ENCODE measurements at regions not wholly inside any gene's neighbourhood (a gene's known extent, or its start where the extent isn't known, plus 50 kb on each side); places are given as distances from the start of the nearest gene placed in this dataset.

DNA sequence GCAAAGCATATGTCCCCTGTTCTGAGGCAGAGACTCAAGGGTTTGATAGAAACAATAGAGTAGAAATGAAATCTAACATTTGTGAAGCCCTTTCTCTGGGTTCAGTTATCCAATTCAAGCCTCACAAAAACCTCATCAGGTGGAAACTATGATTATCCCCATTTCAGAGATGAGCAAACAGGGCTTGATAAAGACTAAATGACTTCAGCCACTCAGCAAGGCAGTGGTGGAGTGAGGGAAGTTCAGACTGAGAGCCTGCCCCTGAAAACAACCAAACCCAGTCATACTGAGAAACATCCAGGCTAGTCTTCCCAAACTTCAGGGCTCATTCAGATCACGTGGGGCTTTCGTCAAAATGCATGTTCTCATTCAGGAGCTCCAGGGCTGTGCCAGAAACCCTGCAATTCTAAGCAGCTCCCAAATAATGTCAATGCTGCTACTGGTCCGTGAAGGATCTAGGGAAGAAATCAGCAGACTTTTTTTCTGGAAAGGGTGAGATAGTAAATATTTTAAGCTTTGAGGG, 109.6 kb upstream of the KIT start:
- peak; percentile 42 for DNase-seq

- no peak for DNase-seq
Observed at GRCh38 chr4:54548831-54549460, 108.8 kb upstream of the KIT start.

DNA sequence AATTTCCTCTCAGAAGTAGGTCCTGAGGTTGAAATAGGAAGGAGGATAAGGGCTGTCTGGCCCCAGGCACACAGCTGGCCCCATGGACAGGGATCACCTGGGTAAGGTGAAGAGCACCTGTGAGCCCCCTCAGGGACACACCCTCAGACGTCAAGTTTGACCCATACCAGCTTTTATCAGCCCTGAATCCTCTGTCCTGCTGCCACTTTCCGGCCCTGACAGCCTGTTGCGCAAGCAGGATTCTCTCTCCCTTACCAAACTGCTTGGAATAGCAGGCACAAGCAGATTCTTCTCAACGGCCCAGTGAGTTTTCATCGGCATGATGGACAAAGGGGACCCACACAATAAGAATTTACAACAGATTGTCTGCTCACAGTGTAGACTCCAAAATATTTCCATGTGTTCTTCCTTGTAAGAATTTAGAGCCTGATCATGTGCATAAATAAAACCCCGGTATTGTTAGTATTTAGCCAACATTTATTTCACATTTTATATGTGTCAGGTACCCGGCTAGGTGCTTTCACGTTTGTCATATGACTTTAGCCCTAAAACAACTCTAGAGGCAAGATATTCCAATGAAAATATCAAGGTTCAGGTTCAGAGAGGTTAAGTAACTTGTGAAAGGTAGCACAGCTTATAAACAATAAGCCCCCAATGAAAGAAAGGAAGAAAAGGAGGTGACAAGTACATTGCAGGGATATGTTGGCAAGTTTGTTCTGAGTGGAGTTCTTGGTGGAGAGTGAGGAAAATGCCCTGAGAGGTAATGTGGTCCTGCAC, 107.2 kb upstream of the KIT start:
- DNase-seq, result no peak

DNA sequence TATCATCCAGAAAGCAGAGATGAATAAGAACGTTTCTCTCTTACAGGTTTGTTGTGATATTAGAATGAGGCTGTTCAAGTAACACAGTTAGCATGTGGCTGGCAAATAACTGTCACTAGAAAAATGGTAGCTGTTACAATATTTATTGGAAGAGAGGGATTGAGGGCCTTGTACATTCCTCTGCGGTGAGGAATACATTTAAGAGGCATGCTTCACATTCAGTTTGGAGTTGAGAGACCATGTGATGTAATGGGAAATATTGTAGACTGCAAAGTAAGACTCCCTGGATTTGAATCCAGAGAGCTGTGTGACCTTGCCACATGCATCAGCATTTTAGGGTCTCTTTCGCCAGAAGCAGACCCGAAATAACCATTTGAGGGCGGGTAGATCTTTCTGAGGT, 104.8 kb upstream of the KIT start:
- DNase-seq, result no peak

GRCh38 chr4:54554339-54554990, 103.3 kb upstream of the KIT start:
- no peak for DNase-seq

GRCh38 chr4:54556051-54556450, 101.7 kb upstream of the KIT start:
- peak; percentile 83 for DNase-seq

GRCh38 chr4:54556587-54556986, 101.2 kb upstream of the KIT start:
- DNase-seq, result no peak

DNA sequence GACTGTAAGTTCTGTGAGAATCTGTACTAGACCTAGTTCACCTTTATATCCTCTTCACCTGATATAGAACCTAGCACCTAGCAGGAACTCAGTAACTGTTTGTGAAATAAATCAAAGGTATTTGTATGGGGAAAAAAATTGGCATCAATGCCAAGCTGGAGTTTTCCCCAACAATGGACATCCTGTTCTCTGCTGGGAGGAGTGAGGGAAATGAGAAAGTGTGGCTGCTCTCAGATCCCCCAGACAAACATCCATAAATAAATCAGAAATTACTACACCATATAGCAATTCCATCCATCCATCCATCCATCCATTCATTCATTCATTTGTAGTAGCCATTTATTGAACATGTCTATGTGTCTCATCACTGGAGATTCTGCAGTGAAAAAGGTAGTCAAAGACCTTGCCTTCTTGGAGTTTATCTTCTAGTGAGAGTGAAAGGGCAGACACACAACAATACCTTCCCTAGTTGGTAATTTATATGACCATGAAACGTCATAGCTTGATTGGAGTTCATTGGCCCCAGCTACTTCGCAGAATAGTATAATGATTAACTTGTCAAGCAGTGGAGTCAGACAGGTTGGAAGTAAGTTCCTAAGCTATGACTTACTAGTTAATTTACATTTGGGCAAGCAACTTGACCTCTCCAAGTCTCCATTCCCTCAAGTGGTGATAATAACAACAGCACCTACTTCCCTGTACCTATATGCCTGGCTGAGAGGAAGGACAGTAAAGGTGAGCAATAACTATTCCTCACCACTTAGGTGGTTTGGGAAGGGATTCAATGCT, 98.7 kb upstream of the KIT start:
- DNase-seq, result no peak

- no peak for DNase-seq
Observed at GRCh38 chr4:54560513-54560912, 97.2 kb upstream of the KIT start.

DNA sequence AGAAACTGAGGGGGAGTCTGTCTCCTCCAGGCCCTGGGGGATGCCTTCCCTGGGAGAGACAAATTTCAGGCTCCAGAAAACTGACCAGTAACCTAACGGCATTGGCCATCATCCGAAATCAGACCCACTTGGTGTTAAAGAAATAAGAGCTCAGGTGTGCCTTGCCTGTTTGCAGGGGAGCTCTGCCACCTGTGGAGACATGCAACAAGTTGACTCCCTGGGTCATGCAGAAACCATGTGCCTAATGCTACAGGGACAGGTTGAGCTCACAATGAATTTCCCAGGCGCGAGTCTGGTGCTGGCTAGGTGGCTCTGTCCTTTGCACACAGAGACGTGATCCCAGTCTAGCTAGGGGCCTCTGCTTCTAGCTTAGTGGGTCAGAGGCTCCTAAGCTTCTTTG, 95.8 kb upstream of the KIT start:
- DNase-seq, result no peak

DNA sequence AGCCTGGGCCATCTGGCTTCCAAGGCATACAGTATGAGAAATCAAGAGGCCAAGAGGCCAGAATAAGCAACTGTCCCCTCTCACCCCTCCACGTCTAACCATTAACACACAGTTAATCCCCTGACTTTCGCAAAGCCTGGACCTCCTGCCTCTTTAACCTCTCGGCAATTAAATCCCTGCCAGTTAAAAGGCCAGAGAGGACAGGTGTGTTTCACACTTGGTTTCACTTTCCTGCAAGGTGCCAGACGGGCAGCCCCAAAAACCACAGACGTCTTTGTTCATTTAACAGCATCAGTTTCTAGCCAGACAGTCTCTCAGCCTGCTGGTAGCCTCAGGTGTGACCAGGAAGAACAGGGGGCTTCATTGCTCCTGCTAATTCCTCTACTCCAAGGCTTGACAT, 91.1 kb upstream of the KIT start:
- DNase-seq, result no peak

- no peak for DNase-seq
Observed at GRCh38 chr4:54567327-54567726, 90.4 kb upstream of the KIT start.

DNA sequence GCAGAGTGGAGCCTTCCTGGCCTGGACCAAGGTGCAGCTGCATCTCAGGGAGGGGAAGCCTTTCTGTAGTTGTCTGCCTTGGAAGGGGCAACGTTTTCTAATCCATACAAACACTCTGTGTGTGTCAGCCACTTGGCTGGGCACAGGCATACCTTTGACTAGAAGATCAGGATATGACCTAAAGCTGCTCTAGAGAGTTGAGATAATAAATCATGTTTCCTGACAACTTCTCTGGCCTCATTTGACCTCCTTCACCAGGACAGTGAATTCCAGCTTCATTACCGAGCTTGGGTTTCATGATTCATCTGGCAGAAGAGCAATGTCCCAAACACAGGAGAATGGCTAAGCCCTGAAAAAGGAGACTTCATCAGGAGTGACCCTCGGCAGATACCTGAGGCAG, 89.6 kb upstream of the KIT start:
- no peak for DNase-seq

- no peak for DNase-seq
Observed at GRCh38 chr4:54570822-54571221, 86.9 kb upstream of the KIT start.

DNA sequence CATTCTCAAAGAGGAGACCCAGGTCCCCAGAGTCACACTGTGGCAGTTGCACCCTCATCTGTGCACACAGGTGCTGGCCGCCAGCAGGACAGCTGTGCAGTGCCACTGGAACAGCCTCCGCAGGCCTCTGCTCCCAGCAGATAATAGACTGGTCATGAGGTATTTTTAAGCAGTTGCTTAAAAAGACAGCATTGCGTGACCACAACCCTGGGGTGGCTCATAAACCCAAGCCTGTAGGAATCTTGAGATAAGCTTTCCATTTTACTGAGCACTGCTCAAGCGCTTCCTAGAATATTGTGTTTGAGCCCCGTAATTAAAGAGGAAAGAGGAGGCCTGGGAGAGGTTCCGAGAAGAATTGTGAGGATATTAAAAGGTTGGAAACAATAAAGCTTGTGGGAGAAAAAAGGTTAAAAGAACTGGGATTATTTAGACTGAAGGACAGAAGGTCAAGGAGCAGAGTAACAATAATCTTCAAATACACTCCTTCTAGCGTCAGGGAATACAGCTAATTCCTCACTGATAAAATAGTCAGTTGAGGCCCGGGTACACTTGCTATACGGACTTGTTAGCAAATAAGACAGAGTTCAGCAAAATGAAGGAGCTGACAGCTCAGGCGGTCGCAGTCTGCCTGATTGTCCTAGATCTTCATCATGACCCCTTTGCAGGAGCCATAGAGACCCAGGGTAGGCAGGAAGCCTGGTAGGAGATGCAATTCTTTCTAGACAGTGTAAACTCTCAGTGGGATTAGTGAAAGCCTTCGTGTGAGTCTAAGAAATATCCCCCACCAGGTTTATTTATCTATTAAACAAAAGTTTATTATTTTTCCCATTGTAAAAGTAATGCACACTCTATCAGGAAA, 86.2 kb upstream of the KIT start:
- DNase-seq, result peak; percentile 99

- no peak for DNase-seq
Observed at GRCh38 chr4:54572152-54572542, 85.6 kb upstream of the KIT start.

GRCh38 chr4:54574500-54574899, 83.3 kb upstream of the KIT start:
- peak; percentile 50 for DNase-seq

DNA sequence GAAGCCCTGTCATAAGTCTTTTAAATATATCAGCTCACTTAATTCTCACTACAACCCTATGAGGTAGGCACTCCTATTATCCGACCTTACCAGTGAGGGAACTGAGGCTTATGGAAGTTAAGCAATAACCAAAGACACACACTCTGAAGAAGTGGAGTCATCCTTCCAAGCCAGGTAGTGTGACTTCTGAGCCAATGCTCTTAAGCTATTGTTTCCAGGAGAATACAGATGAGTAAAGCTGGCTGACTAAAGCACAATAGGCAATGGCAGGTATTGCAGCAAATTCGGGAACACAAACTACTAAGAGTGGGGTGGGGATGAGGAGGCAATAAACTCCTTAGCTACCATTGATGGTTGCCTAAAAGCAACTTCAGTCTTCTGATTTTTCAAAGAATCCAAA, 81.8 kb upstream of the KIT start:
- no peak for DNase-seq

- DNase-seq, result no peak
Observed at GRCh38 chr4:54581807-54582206, 76.0 kb upstream of the KIT start.

GRCh38 chr4:54585321-54586000, 72.3 kb upstream of the KIT start:
- DNase-seq, result peak; percentile 88

- DNase-seq, result peak; percentile 60
Observed at GRCh38 chr4:54586320-54586955, 71.3 kb upstream of the KIT start.
